ENCODE measurements at regions not wholly inside any gene's neighbourhood (a gene's known extent, or its start where the extent isn't known, plus 50 kb on each side); places are given as distances from the start of the nearest gene placed in this dataset.

DNA sequence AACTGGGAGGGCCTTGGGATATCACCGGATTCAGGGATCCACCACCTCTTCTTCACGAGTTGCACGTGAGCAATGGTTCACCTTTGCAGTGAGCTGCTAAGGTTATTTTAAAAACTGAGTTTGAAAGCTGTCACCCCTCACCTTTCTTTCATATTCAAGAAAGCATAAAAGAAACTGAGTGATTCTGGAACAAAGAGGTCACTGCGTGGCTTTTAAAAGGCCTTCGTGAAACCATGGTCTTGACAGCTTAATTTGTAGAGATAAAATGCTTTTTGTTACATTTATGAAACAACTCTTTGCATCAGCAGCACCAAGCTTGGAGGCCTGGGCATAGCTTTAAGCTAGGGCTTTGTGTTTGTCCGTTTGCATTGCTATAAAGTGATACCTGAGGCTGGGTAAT, 101.4 kb upstream of the NECTIN1 start:
- no peaks in the 10 kb centered on the region for H3K27me3 ChIP-seq (replicated peaks in 1 of 2; ENCODE audit: control insufficient read depth in 2 of 2, insufficient read depth in 2 of 2, low read length in 1 of 2)
- H3K79me2 ChIP-seq (ENCODE audit: control insufficient read depth, insufficient read depth, low read length) = no peaks in the 10 kb centered on the region
- no peak overlapping the region for H2AFZ ChIP-seq (ENCODE audit: control insufficient read depth, low read depth, low read length)
- DNase-seq (ENCODE audit: low read depth, low spot score) (no peak), ATAC-seq (no peak), FAIRE-seq (no peak)
- H3K9ac ChIP-seq (ENCODE audit: control insufficient read depth, insufficient read depth, low read length) = no peak overlapping the region
- in situ Hi-C loops (cut with MboI) (no loop called here), intact Hi-C loops (cut with micrococcal nuclease; ENCODE audit: unreplicated experiment) (no loop called here)
- peak; percentile 34 to 67; a peak in 2 of 4 replicates for TF ChIP-seq BHLHE40 (IDR thresholded peaks at IDR 0.05; ENCODE audit: borderline replicate concordance in 1 of 2, low read depth in 2 of 2, low read length in 1 of 2)
- TF ChIP-seq ZNF24 (IDR thresholded peaks at IDR 0.05) = no peak
- TF ChIP-seq, protein P1, sequence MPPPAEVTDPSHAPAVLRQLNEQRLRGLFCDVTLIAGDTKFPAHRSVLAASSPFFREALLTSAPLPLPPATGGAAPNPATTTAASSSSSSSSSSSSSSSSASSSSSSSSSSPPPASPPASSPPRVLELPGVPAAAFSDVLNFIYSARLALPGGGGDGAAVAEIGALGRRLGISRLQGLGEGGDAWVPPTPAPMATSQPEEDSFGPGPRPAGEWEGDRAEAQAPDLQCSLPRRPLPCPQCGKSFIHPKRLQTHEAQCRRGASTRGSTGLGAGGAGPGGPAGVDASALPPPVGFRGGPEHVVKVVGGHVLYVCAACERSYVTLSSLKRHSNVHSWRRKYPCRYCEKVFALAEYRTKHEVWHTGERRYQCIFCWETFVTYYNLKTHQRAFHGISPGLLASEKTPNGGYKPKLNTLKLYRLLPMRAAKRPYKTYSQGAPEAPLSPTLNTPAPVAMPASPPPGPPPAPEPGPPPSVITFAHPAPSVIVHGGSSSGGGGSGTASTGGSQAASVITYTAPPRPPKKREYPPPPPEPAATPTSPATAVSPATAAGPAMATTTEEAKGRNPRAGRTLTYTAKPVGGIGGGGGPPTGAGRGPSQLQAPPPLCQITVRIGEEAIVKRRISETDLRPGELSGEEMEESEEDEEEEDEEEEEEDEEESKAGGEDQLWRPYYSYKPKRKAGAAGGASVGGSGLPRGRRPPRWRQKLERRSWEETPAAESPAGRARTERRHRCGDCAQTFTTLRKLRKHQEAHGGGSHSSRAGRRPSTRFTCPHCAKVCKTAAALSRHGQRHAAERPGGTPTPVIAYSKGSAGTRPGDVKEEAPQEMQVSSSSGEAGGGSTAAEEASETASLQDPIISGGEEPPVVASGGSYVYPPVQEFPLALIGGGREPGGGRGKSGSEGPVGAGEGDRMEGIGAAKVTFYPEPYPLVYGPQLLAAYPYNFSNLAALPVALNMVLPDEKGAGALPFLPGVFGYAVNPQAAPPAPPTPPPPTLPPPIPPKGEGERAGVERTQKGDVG (CRISPR knock-in tag; IDR thresholded peaks at IDR 0.05) = no peak
- no peak for TF ChIP-seq STAT3 (IDR thresholded peaks at IDR 0.05; ENCODE audit: low read depth, low read length)
- no peak for TF ChIP-seq ZSCAN29 (IDR thresholded peaks at IDR 0.05)
- TF ChIP-seq, protein P2, sequence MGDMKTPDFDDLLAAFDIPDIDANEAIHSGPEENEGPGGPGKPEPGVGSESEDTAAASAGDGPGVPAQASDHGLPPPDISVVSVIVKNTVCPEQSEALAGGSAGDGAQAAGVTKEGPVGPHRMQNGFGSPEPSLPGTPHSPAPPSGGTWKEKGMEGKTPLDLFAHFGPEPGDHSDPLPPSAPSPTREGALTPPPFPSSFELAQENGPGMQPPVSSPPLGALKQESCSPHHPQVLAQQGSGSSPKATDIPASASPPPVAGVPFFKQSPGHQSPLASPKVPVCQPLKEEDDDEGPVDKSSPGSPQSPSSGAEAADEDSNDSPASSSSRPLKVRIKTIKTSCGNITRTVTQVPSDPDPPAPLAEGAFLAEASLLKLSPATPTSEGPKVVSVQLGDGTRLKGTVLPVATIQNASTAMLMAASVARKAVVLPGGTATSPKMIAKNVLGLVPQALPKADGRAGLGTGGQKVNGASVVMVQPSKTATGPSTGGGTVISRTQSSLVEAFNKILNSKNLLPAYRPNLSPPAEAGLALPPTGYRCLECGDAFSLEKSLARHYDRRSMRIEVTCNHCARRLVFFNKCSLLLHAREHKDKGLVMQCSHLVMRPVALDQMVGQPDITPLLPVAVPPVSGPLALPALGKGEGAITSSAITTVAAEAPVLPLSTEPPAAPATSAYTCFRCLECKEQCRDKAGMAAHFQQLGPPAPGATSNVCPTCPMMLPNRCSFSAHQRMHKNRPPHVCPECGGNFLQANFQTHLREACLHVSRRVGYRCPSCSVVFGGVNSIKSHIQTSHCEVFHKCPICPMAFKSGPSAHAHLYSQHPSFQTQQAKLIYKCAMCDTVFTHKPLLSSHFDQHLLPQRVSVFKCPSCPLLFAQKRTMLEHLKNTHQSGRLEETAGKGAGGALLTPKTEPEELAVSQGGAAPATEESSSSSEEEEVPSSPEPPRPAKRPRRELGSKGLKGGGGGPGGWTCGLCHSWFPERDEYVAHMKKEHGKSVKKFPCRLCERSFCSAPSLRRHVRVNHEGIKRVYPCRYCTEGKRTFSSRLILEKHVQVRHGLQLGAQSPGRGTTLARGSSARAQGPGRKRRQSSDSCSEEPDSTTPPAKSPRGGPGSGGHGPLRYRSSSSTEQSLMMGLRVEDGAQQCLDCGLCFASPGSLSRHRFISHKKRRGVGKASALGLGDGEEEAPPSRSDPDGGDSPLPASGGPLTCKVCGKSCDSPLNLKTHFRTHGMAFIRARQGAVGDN (IDR thresholded peaks at IDR 0.05) = no peak
- no peak for TF ChIP-seq PML (IDR thresholded peaks at IDR 0.05; ENCODE audit: low read length)
- TF ChIP-seq NR2F1 (conservative IDR thresholded peaks at IDR 0.05) = peak; percentile 95
- no peak for TF ChIP-seq NR2C2 (IDR thresholded peaks at IDR 0.05; ENCODE audit: borderline replicate concordance, control insufficient read depth, insufficient read length, low read depth)
- TF ChIP-seq IKZF1 (conservative IDR thresholded peaks at IDR 0.05) = 0 out of 2 replicates have a peak, but pooled peaks have one; percentile 13
- no peak for TF ChIP-seq RUNX3 (IDR thresholded peaks at IDR 0.05; ENCODE audit: low read length)
- no peak overlapping the region for H3K27ac ChIP-seq (ENCODE audit: control insufficient read depth, insufficient read depth)
- ChIA-PET RAD21 (ENCODE audit: unreplicated experiment) (no interaction called here), POLR2A (no interaction called here), CTCF (no interaction called here), SMC1A (ENCODE audit: uncharacterized antibody, unreplicated experiment) (interaction anchor here (1.0 to 1.6 kb wide), 2 partner anchors 14 to 41 kb away, joined by 3 to 4 read pairs; no protein-coding TSS in a partner anchor)
- no peaks in the 10 kb centered on the region for H3K36me3 ChIP-seq (ENCODE audit: control insufficient read depth in 2 of 2, insufficient read depth in 2 of 2, low read length in 1 of 2)
- no peaks in the 10 kb centered on the region; the same call in 1 of the 3 replicates for H3K9me3 ChIP-seq (replicated peaks; ENCODE audit: control insufficient read depth, insufficient read depth, low read length)
- no peak overlapping the region for H3K4me3 ChIP-seq
- H3K4me1 ChIP-seq (ENCODE audit: control insufficient read depth, insufficient read depth, low read length) = no peaks in the 10 kb centered on the region
- no TSS peak for BruUV-seq (replicated peaks)
- no peaks in the 10 kb centered on the region for H4K20me1 ChIP-seq (ENCODE audit: control insufficient read depth, insufficient read depth)
- 7% methylated on average over 6 of the region's 6 CpGs for WGBS (ENCODE audit: insufficient coverage, insufficient replicate concordance, low lambda C conversion rate, missing lambda C conversion rate)
- H3K4me2 ChIP-seq (ENCODE audit: control insufficient read depth, insufficient read depth) = no peak overlapping the region
